NCI-H1105 (cell line): ENCODE measurements at regions not wholly inside any gene's neighbourhood (a gene's known extent, or its start where the extent isn't known, plus 50 kb on each side); places are given as distances from the start of the nearest gene placed in this dataset.

ENCODE experiments used
- DNase-seq: peaks from one replicate; lab custom pipeline; 2025; lab: John Stamatoyannopoulos, UW

- no peak for DNase-seq
Observed at GRCh38 chr2:12315224-12315623, 401.5 kb upstream of the TRIB2 start.

DNA sequence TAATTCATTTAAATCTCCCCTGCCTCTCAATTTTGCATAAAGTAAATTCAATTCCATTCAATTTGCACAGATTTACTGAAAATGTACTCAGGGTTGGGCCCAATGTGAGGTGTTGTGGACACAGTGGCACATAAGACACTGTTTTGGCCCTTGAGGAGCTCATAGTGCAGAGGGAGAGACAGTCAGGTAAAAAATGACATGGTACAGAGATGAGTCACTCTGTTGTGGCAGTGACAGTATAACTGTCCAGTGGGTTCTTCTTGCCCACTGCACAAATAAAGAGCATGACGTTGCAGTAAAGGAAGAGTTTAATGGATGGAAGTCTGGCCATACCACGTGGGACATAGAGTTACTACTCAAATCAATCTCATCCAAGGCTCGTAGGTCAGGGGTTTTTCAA lies 400.3 kb upstream of the TRIB2 start:
- DNase-seq = no peak

DNA sequence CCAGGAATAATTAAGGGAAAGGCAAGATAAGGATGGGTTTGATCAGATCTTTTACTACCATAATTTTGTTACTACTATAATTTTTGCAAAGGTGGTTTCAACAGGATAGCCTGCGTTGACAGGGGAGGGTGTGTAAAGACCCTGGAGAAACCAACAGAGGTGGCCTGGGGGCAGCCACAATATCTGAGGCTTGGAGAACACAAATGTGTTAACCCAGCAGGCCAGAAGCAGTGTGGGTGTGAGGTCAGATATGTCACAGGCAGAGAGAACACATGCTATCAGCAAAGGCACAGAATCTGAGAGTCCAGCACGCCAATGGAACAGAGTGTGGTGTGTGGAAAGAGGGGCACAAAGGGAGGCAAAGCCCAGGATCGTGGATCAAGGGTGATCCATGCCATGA lies 399.4 kb upstream of the TRIB2 start:
- no peak for DNase-seq

DNA sequence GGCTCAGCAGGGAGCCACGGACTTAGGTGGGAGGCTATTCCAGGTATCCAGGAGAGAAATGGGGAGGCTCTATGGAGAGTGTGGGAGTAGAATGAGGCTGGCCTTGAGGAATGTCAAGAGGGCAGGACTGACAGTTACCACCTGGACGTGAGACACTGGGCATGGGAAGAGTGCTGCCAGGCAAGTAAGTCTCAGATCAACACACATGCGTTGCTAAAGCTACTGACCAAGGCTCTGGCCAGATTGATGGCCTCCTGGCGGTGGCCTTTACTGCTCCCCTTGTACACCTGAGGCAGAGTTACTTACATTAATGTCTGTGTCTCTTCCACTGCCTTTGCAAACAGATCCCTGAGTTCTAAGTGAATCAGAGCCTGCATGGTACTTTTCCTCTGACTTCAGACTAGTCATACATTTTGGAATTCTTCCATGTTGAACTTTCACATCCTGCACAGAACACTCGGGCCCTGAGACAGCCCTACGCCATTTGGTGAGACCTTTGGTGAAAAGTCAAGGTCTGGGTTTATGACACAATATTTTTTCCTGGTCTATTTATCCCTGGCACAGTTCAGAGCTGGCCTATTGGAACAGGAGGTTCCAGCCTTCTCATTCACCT lies 398.8 kb upstream of the TRIB2 start:
- no peak for DNase-seq

DNA sequence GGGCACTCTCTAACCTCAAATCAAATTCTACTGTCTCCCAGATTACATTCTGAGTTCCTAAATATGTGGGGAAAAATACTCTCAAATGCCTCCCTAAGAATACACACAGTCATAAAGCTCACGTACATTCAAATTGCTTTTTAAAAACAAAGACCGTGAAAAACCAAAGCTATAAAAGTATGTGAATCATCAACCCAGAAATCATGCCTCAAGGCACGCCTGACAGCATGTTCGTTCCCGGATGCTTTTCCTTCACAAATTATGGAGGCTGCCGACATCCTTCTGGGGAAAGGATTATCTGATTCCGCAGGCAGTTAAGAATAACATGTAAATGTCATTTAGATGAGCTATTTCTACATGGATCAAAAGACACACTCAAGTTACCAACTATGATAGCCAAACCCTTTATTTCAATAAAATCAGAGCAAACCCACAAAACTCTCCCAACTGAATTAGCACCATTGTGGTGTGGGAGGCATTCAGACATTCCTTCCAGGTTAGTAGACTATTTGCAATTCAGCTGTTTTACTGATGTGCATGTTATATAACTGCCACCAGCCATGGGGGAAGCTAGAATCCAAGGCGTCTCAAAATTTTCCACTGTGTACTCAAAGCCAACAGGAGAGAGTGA lies 398.2 kb upstream of the TRIB2 start:
- no peak for DNase-seq

- DNase-seq = no peak
Observed at GRCh38 chr2:12320027-12320734, 396.6 kb upstream of the TRIB2 start.

GRCh38 chr2:12320991-12321641 lies 395.6 kb upstream of the TRIB2 start:
- DNase-seq = no peak

DNA sequence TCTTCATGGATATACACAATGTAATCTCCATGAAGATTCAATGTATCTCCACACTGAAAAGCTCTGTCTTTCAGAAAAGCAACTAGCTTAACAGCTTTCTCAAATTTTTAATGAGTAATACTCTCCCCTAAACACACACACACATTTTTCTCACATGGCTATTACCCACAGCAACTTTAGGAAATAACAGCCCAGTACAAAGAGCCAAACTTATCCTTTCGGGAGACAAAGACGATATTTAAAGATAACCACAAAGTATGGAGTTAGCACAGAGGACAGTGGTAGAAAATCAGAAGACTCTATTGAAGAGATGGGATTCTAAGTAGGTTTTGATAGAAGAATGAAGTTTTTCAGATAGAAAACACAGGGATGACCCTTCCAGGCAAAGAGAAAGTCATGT lies 394.9 kb upstream of the TRIB2 start:
- DNase-seq = no peak

DNA sequence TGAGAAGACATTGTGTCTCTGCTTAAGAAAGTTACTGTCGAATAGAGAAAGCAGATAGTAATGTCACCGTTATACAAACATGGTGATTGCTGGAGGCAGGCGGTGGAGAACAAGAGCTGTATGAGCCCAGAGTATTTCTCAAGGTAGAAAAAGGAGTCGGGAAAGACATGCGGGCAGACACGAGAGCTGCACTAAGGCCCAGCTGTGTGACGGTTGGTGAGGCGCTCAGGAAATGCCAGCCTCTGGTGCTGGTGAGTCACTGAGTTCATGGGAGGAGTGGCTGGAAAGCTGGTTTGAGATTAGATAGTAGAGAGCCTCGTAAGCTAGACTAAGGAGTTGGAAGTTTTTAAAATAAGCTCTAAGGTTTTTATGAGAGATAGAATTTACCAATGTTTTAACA lies 390.9 kb upstream of the TRIB2 start:
- DNase-seq = no peak

DNA sequence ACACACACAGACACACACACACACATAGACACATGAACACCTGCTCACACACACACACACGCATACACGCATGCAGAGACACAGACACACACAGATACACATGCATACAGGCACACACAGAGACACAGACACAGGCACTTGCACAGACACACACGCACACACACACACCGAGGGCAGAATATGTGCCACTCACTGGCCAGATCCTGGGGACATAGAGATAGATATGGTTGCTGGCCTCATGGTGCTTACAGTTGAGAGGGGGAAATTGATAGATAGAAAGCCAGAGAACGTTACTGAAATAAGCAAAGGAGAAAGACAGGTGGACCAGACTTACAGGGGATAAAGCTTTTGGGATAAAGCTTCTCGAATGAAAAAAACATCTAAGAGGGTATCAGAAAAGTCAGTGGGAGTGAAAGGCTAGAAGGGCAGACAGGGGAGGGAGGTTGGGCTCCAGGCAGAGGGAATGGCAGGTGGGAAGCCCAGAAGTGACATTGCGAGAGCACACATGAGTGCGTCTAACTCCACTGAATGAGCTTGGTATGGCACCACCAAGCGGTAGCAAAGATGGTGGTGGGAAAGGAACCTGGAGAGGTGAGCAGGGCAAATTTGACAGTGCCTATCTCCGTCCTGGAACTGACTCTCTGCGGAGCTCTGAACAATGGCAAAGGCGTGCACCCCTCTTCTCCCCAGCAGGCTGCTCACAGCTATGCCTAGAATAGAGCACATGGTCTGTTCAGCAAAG lies 390.1 kb upstream of the TRIB2 start:
- no peak for DNase-seq

DNA sequence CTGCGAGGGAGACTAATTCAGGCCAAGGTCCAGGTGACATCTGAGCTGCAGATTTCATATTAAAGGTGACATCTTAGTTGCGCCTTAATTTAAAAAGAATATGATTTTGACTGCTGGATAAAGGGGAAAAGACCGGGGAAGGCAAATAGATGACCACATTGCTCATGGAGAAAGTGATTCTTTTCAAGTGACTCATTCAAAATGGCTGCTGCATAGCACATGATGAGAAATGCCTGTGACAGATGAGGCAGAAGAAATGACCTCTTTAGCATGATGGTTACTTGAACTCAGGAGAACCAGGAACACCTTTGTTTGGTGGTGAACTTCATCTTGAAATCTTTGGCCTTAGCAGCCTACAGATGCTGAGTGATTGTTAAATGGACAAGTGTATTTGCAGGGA lies 385.8 kb upstream of the TRIB2 start:
- no peak for DNase-seq

- DNase-seq = no peak
Observed at GRCh38 chr2:12331698-12332097, 385.0 kb upstream of the TRIB2 start.

GRCh38 chr2:12333293-12333692 lies 383.4 kb upstream of the TRIB2 start:
- DNase-seq = no peak

DNA sequence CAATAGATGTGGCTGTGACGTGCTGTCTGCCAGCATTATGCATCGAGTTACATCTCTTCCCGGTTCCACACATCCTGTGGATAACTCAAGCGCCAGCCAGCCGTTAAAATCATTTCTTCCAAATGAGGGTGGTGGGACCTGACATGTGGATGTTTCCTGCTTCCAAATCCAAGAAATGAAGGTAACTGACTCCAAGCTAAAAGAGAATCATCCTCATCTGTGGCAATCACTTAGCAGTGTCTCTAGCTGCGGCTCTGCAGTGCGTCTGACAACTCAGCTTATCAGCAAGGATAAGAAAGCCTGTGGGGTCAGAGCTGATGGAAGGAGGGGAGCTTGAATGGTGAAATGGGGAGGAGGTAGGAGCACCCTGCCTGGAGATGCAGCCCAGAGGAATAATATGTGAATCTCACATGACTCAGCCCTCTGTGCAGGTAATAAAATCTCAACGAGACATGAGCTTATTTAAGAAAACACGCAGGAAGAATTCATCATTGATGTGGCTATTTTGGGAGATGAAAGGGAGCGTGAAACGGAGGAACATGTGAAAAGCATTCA lies 382.2 kb upstream of the TRIB2 start:
- no peak for DNase-seq

GRCh38 chr2:12335131-12335530 lies 381.6 kb upstream of the TRIB2 start:
- DNase-seq = no peak

GRCh38 chr2:12335995-12336394 lies 380.7 kb upstream of the TRIB2 start:
- DNase-seq = no peak

- DNase-seq = no peak
Observed at GRCh38 chr2:12338946-12339697, 377.6 kb upstream of the TRIB2 start.

DNA sequence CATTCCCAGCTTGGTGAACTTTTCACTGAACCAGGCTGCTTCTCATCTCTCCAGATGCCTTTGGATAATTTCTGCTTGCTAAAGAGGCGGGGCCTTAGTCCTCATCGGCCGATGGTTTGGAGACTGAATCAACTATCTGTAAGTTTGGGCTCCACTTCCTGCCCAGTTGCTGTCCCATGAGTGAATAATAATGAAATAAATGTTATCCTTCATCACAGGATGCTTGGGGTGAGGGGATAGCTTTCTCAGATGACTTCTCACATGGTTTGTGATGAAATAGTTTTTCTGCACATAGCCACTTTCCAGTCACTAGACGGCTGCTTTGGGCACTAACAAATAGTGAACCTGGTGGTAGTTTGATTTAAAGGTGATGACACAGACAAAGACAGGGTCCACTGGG lies 376.6 kb upstream of the TRIB2 start:
- DNase-seq = no peak

DNA sequence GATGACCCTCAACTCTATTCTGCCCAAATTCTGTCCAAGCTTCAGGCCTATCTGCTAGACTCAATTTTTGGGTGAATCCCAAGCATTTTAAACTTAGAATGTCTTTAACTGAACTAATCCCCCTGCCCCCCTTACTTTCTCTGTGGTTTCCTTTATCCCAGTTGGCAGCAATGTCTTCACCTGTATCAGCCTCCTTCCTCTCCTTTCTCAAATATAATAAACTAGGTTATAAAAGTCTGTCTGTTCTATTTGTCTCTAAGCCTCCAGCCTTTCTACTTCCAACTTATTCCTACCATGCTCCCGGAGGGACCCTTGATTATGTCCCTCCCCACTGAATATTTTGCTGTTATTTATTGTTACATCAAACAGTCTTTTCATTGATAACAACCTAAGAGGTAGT lies 375.5 kb upstream of the TRIB2 start:
- no peak for DNase-seq

GRCh38 chr2:12341920-12342319 lies 374.8 kb upstream of the TRIB2 start:
- DNase-seq = no peak

DNA sequence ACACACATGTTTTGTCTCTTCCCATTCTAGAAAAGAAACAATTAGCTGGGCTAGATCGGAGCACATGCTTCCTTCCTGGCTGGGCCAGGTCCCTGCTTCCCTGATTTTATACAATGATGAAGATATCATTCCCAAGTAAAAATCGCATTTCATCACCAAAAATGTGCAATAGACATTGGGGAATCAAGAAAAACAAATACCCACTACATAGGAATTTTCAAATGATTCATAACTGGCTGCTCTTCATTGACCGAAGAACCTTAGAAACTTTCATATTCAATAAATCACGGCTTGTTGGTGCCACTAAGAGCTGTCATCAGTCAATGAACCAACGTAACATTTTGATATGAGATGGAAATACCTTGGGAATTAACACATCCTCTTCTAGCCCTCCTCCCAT lies 373.6 kb upstream of the TRIB2 start:
- DNase-seq = no peak
